PC-9 (cell line): ENCODE measurements at regions not wholly inside any gene's neighbourhood (a gene's known extent, or its start where the extent isn't known, plus 50 kb on each side); places are given as distances from the start of the nearest gene placed in this dataset.

Experiments
- EZH2 ChIP-seq: fragments of 200-600 bp; sonication (generic); IDR thresholded peaks from 2 replicates; pipeline ENCODE4 v1.8.0; 2017; ENCODE audit warnings: antibody characterized with exemption, low read depth
- TF ChIP-seq, protein P1 (sequence below): fragments of 200-600 bp; sonication (generic); conservative IDR thresholded peaks from 2 replicates; pipeline ENCODE4 v1.6.1; 2017; ENCODE audit warnings: mixed run types, antibody characterized with exemption, mild to moderate bottlenecking, moderate library complexity

DNA sequence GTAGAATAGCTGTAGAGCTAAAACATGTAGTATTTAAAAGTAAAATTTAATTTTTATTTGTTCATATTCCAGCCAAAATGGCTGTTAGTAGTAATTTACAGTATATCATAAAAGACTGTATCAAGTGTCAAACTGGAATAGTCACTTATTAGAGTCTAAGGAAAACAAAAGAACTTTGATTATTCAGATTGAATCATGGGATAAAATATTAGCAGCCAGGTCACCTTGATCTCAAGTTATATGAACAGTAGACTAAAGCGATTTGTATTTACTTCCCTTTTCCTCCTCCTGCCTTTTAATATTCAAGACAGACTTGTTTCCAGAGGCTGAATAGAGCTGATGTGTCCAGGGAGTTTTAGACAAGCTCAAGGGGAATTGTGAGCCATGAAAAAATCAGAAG lies 54.4 kb downstream of the PMAIP1 start:
- TF ChIP-seq, protein P1, sequence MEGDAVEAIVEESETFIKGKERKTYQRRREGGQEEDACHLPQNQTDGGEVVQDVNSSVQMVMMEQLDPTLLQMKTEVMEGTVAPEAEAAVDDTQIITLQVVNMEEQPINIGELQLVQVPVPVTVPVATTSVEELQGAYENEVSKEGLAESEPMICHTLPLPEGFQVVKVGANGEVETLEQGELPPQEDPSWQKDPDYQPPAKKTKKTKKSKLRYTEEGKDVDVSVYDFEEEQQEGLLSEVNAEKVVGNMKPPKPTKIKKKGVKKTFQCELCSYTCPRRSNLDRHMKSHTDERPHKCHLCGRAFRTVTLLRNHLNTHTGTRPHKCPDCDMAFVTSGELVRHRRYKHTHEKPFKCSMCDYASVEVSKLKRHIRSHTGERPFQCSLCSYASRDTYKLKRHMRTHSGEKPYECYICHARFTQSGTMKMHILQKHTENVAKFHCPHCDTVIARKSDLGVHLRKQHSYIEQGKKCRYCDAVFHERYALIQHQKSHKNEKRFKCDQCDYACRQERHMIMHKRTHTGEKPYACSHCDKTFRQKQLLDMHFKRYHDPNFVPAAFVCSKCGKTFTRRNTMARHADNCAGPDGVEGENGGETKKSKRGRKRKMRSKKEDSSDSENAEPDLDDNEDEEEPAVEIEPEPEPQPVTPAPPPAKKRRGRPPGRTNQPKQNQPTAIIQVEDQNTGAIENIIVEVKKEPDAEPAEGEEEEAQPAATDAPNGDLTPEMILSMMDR = no peak
- TF ChIP-seq EZH2 = no peak
